Cardiac muscle cell (in vitro differentiated cells and primary cell): ENCODE measurements at regions not wholly inside any gene's neighbourhood (a gene's known extent, or its start where the extent isn't known, plus 50 kb on each side); places are given as distances from the start of the nearest gene placed in this dataset.

Experiments
- DNase-seq, 2 donors: peaks; one replicate each; pipeline versions ENCODE4 v3.0.0 to v3.0.0-alpha.2; 2010 to 2017; ENCODE audit warnings: low read depth in 1 of 2, low spot score in 1 of 2
- H3K27ac ChIP-seq: fragments of 200-600 bp; sonication (generic); 2 replicates; pipeline ENCODE4 v1.5.1; 2016
- H3K27me3 ChIP-seq: fragments of 200-600 bp; sonication (generic); 2 replicates; pipeline ENCODE4 v1.6.0; 2016; ENCODE audit warnings: control low read depth
- H3K36me3 ChIP-seq: fragments of 200-600 bp; sonication (generic); 2 replicates; pipeline ENCODE4 v1.5.1; 2016; ENCODE audit warnings: control low read depth
- H3K4me1 ChIP-seq: fragments of 200-600 bp; sonication (generic); 2 replicates; pipeline ENCODE4 v1.8.1; 2017; ENCODE audit warnings: low read depth, mild to moderate bottlenecking, mixed run types
- H3K4me3 ChIP-seq: fragments of 200-600 bp; sonication (generic); 2 replicates; pipeline ENCODE4 v1.5.1; 2016; ENCODE audit warnings: mild to moderate bottlenecking
- H3K9me3 ChIP-seq: fragments of 200-600 bp; sonication (generic); 2 replicates; pipeline ENCODE4 v1.5.1; 2017; ENCODE audit warnings: low read depth, mild to moderate bottlenecking, control low read depth
- CTCF ChIP-seq: IDR thresholded peaks from 2 replicates; pipeline ENCODE4 v1.5.1; 2012; ENCODE audit warnings: low read depth, mild to moderate bottlenecking, low read length

GRCh38 chr19:31502536-31503170, 153.4 kb upstream of the TSHZ3 start:
- peaks cover 58% of the 10 kb centered on the region for H3K27me3 ChIP-seq
- no peak for DNase-seq
- H3K4me1 ChIP-seq = no peaks in the 10 kb centered on the region
- no peaks in the 10 kb centered on the region for H3K9me3 ChIP-seq
- no peak overlapping the region for H3K4me3 ChIP-seq
- no peaks in the 10 kb centered on the region for H3K36me3 ChIP-seq
- no peak for TF ChIP-seq CTCF
- H3K27ac ChIP-seq = no peak overlapping the region

- DNase-seq = no peak
- Histone ChIP-seq H3K4me1 (no peaks in the 10 kb centered on the region), H3K9me3 (no peaks in the 10 kb centered on the region), H3K27me3 (peaks cover 63% of the 10 kb centered on the region), H3K4me3 (no peak overlapping the region), H3K36me3 (no peaks in the 10 kb centered on the region), H3K27ac (no peak overlapping the region)
- TF ChIP-seq CTCF = no peak
Observed at GRCh38 chr19:31503211-31503610, 154.0 kb upstream of the TSHZ3 start.

- peaks cover 68% of the 10 kb centered on the region for H3K27me3 ChIP-seq
- no peak overlapping the region for H3K4me3 ChIP-seq
- no peaks in the 10 kb centered on the region for H3K4me1 ChIP-seq
- no peaks in the 10 kb centered on the region for H3K9me3 ChIP-seq
- H3K36me3 ChIP-seq = no peaks in the 10 kb centered on the region
- DNase-seq = no peak
- no peak for TF ChIP-seq CTCF
- no peak overlapping the region for H3K27ac ChIP-seq
Observed at GRCh38 chr19:31504221-31504620, 155.0 kb upstream of the TSHZ3 start.

GRCh38 chr19:31505596-31505910, 156.3 kb upstream of the TSHZ3 start:
- Histone ChIP-seq H3K4me3 (no peak overlapping the region), H3K27me3 (peaks cover 78% of the 10 kb centered on the region), H3K4me1 (no peaks in the 10 kb centered on the region), H3K27ac (no peak overlapping the region), H3K36me3 (no peaks in the 10 kb centered on the region), H3K9me3 (no peaks in the 10 kb centered on the region)
- no peak for DNase-seq
- TF ChIP-seq CTCF = no peak

- Histone ChIP-seq H3K27me3 (peaks cover 81% of the 10 kb centered on the region), H3K4me1 (no peaks in the 10 kb centered on the region), H3K36me3 (no peaks in the 10 kb centered on the region), H3K27ac (no peak overlapping the region), H3K4me3 (no peak overlapping the region), H3K9me3 (no peaks in the 10 kb centered on the region)
- no peak for TF ChIP-seq CTCF
- no peak for DNase-seq
Observed at GRCh38 chr19:31506102-31506501, 156.9 kb upstream of the TSHZ3 start.

- Histone ChIP-seq H3K9me3 (no peaks in the 10 kb centered on the region), H3K27ac (no peak overlapping the region), H3K27me3 (peaks cover 83% of the 10 kb centered on the region), H3K36me3 (no peaks in the 10 kb centered on the region), H3K4me1 (no peaks in the 10 kb centered on the region), H3K4me3 (no peak overlapping the region)
- TF ChIP-seq CTCF = no peak
- no peak for DNase-seq
Observed at GRCh38 chr19:31510635-31511034, 161.4 kb upstream of the TSHZ3 start.
